ENCODE measurements at regions not wholly inside any gene's neighbourhood (a gene's known extent, or its start where the extent isn't known, plus 50 kb on each side); places are given as distances from the start of the nearest gene placed in this dataset.

GRCh38 chr12:63318313-63318712 lies 167.3 kb upstream of the AVPR1A start:
- DNase-seq = no peak

GRCh38 chr12:63317880-63318279 lies 166.9 kb upstream of the AVPR1A start:
- no peak for DNase-seq

GRCh38 chr12:63317286-63317846 lies 166.4 kb upstream of the AVPR1A start:
- DNase-seq = no peak

- DNase-seq = no peak
Measured at GRCh38 chr12:63313139-63313538, 162.1 kb upstream of the AVPR1A start.

- DNase-seq = no peak
Measured at GRCh38 chr12:63308671-63309070, 157.7 kb upstream of the AVPR1A start.

- no peak for DNase-seq
Measured at GRCh38 chr12:63307849-63308248, 156.8 kb upstream of the AVPR1A start.

- DNase-seq = no peak
Measured at GRCh38 chr12:63305901-63306875, 155.2 kb upstream of the AVPR1A start.

GRCh38 chr12:63304887-63305316 lies 153.9 kb upstream of the AVPR1A start:
- no peak for DNase-seq

GRCh38 chr12:63302941-63303536 lies 152.0 kb upstream of the AVPR1A start:
- no peak for DNase-seq

- no peak for DNase-seq
Measured at GRCh38 chr12:63302269-63302940, 151.4 kb upstream of the AVPR1A start.

GRCh38 chr12:63301311-63301710 lies 150.3 kb upstream of the AVPR1A start:
- no peak for DNase-seq

- no peak for DNase-seq
Measured at GRCh38 chr12:63298386-63298930, 147.5 kb upstream of the AVPR1A start.

- no peak for DNase-seq
Measured at GRCh38 chr12:63294327-63294632, 143.3 kb upstream of the AVPR1A start.

- DNase-seq = no peak
Measured at GRCh38 chr12:63292471-63293221, 141.6 kb upstream of the AVPR1A start.

GRCh38 chr12:63276537-63277365 lies 125.8 kb upstream of the AVPR1A start:
- DNase-seq = peak; percentile 54

- no peak for DNase-seq
Measured at GRCh38 chr12:63266988-63267387, 116.0 kb upstream of the AVPR1A start.

GRCh38 chr12:63264629-63265028 lies 113.6 kb upstream of the AVPR1A start:
- DNase-seq = no peak

- DNase-seq = no peak
Measured at GRCh38 chr12:63250486-63250885, 99.5 kb upstream of the AVPR1A start.

GRCh38 chr12:63238892-63239291 lies 87.9 kb upstream of the AVPR1A start:
- DNase-seq = no peak

GRCh38 chr12:63232896-63233295 lies 81.9 kb upstream of the AVPR1A start:
- DNase-seq = no peak

GRCh38 chr12:63228853-63229252 lies 77.9 kb upstream of the AVPR1A start:
- DNase-seq = no peak
